Germinal center (tissue), 1 donor: ENCODE measurements at regions not wholly inside any gene's neighbourhood (a gene's known extent, or its start where the extent isn't known, plus 50 kb on each side); places are given as distances from the start of the nearest gene placed in this dataset.

ENCODE experiments used
- DNase-seq: peaks from one replicate; pipeline ENCODE4 v3.0.0; 2012; ENCODE audit warnings: mixed read lengths, low spot score

DNA sequence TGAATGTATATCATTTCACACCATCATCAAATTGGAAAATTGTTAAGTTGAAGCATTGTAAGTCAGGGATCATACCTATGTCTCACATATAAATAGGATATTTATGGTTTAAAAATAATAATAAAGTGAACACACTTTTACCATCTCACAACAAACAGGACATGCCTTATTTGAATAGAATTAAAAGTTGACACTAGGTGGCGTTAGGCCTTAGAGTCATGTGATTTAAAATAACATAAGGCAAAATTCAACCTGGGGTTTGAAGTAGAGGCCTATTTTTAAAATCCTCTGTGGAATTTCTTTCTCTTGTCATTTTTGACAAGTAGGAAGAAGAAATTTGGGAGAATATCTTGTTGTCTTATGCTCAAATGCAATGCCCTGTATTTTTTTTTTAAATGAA lies 184.7 kb upstream of the PCDH15 start:
- DNase-seq: no peak

DNA sequence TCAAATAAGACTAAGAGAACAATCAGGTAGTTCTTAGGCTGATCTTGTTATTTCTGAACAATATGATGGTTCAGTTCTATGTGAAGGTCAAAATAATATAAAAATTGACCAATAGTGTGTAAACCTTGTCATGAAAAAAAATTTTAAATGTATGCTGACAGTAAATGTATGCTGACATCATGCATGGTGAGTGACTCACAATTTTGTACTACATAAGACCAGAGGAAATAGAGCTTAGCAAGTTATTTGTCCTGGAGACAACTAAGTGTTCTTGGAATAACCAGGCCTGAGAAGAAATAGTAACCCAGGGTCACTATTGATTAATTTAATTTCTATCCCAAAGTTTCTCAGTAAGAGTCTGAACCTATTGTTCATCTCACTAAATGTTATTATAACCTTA lies 182.2 kb upstream of the PCDH15 start:
- DNase-seq: no peak

DNA sequence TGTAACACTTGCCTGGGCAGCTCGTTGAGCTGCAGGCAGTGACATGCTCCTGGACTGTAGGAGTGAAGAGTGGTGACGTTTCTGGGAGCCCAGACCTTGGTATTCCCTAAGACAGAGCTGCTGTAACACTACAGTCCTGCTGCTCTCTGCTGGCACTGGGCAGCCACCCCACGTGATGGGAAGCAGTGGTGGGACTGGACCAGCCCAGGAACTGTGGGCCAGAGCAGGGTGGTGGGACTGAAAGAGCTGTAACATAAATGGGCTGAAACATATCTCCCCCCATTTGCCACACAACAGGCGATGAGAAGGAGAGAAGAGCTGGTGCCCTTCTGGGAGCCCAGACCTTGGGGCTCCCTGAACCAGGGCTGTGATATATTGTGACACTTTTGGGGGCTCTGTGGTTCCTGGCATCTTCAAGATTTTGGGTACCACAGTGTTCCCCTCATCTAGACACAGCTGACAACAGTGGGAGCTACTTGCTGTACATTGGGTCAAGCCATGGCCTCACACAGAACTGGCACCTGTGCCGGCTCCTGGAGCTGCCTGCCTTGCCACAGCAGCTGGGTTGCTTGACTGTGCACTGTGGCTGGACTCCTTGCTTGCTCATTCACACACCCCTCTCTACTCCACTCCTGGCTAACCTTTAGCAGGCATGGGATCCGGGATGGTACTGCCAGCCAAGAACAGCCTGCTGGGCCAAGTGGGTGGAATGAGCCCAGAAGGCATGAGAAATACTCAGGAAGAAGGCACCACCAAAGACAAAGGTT lies 161.3 kb upstream of the PCDH15 start:
- DNase-seq: no peak

DNA sequence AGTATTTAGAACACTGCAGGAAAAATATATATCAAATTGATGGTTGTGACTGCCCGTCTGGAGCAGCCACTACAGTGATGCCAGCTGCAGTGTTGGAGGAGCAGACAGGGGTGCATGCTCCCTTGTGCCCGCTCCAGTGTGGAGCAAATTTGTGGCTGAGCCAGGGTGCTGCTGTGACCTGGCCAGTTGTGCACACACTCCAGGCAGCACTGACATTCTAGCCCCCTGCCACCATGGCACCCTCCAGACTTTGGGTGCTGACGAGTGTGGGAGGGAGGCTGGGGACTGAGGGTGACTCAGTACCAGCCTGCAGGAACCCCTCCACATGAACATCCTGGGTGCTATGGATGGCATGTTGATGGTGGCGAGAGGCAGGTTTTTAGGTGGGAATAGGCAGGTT lies 160.0 kb upstream of the PCDH15 start:
- DNase-seq: no peak

DNA sequence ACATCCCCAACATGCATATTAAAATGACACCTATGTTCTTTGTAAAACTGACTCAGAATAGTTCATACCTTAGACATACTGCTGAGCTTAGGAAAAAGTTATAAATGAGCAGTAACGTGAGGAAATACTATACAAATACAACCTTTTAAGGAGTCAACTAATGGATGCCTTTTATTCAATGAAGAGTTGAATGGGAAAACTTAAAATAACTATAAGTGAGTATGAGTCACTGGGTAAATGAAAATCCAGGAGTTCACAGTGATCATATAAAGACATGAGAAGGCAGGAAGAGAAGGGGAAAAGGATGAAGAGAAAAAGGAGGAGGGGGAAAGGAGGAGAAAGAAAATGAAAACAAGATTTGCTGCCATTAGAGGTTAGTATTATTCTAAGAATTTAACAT lies 157.8 kb upstream of the PCDH15 start:
- DNase-seq: no peak

DNA sequence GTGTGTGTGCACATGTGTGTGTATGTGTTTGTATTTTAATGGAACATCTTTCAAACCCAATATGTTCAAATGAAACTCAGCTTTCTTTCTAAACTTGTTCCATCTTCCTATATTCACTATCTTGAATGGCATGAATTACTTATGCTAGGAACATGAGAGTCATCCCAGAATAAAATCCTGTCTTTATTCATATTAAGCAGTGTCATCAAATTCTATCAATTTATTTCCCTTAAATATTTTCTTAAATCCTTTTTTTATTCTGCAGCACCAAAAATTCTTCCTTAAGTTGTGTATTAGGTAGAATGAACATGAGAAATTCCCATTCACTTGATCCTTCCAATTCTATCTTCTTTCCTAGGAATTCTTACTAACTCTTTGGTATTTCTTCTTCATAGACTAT lies 146.6 kb upstream of the PCDH15 start:
- DNase-seq: no peak

DNA sequence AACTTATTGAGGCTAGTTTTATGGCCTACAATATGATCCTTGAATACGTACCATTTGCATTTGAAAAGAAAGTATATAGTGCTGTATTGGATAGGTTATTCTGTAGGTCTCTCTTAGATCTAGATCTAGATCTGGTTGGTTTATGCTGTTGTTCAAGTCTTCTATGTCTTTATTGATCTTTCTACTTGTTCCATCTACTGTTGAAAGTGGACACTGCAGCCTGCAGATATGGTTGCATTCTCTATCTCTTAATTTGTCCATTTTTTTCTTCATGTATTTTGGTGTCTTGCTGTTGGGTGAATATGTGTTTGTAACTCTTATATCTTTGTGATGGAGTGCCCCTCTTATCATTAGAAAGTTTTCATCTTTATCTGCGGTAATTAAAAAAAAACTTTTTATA lies 139.4 kb upstream of the PCDH15 start:
- DNase-seq: no peak

DNA sequence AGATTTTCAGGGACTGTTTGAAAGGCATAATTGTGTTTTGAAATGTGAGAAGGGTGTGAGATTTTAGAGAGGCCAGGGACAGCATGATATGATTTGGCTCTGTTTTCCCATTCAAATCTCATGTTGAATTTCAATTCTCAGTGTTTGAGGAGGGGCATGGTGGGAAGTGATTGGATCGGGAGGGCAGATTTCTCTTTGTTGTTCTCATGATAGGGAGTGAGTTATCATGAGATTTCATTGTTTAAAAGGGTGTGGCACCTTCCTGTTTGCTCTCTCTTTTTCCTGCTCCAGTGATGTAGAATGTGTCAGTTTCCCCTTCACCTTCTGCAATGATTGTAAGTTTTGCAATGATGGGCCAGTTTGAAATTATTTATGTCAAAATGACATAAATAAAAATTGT lies 113.0 kb upstream of the PCDH15 start:
- no peak for DNase-seq

DNA sequence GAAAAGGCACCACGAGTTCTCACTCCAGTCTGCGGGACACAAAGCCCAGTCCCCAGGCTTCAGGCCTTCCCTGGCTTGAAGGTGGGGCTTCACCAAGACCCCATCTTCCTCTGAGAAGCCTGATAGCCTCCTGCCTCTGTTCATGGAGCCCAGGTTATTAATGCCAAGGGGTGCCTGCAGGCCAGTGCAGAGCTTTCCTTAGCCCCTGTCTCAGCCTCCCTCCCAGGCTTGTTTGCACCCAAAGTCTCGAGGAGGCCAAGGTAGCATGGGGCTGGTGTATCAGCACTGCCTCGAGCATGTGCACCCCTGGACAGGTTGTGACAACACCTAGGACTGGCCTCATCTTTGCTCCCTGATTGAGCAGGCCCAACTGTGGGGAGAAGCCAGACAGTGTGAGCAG lies 108.1 kb upstream of the PCDH15 start:
- DNase-seq: no peak

DNA sequence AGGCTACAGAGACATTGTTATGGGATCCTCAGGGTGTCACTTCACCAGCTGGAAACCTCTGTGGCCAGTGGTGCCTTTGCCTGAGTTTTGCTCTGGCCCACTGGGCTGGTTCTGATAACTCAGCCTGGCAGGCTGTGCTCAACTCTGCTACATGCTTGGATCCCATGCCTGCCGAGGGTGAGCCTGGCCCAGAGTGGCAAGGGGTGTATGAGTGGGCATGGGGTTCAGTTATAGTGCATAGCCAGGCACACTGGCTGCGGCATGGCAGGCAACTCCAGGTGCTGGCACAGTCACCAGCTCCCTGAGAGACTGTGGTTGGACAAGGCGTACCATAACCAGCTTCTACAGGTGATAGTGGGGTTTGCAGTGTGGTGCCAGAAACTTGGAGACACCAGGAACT lies 107.0 kb upstream of the PCDH15 start:
- DNase-seq: no peak

DNA sequence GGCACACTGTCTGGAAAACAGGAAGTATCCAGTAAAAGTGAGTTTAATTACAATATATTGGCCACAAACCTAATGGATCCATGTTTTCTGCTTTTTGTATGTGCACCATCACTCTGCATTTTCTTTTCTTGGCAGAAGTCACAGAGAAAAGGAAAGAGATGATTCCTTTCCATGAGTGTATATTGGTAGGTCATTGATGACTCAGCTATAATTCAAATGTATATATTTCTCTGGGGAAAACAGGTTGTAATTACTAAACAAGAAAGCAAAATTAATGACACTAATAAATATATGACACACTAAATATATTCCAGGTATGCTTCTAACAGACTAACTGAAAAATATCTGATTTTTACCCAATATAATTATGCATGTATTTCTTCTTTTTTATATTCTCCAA lies 105.9 kb upstream of the PCDH15 start:
- no peak for DNase-seq

DNA sequence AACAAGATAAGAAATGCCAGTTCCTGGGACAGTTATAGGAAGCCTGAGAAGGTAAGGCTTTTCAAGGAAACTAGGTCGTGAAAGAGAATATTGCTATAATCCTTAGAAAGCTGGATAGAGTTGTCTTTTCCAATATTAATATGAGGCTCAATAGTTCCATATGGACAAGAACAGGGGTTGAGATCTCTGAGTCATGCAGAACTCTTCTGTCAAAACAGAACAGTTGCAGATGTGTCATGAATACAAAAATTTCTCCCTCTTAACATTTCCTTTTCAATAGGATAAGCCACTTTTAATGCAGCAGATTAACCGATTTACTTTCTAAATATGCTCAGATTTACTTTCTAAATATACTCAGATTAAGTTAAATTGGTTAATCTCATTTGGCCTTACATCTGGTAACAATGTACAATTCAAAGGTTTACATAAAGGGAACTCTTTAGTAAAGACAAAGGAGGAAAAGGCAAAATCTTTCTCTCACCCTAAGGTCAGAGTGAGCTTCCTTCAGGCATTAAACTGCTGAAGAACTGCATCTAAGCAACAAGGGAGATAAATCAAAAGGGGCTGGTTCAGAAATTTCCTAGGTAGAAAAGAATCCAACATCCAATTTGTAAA lies 104.7 kb upstream of the PCDH15 start:
- DNase-seq: no peak

DNA sequence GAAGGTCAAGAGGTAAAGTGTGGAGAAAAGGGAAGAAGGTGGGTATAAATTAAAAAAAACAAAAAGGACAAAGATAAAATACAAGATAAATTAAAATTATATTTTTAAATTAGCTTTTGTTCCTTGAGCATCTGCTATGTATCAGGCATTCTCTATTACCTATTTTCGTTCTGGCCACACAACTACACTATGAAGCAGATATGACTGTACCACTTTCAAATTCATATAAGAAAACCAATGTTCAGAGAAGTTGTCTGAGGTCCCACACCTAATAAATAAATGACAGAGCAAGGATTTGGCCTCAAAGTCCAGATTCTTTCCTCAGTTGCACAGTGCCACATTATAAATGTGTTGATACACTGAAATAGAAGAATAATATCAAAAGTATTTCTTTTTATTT lies 103.8 kb upstream of the PCDH15 start:
- no peak for DNase-seq

DNA sequence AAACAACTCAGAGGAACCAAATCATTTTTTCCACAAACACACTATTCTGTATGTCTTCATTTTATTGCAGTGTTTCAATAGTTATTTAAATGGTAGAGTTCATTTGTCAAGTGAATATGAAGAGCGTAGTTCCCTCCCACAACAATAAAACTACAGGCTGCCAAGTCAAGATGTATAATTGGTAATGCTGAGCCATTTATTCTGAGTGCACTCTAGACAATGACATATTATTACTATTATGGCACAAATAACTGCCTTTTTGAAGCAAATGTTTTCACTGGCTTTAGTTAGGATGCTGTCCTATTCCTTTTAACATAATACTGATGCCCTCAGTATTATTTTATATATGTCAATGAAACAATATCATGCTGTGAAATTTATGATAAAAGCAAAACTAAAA lies 102.7 kb upstream of the PCDH15 start:
- no peak for DNase-seq

DNA sequence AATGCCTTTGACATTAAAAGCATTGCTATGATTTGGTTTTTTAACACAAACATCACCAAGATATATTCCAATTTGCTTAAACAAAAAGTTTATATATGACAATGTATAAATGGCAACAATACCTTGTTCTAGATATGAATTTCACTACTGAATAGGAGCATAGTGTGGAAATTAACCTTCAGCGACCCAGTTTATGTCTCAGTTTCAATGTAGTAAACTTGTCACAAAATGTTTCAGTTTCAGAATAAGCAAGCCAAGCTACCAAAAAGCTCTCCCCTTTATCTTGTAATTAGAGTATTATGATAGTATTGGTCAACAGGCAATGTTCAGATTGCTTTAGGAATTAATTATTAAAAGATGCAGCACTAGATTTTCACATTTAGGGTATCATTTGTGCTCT lies 99.6 kb upstream of the PCDH15 start:
- no peak for DNase-seq

DNA sequence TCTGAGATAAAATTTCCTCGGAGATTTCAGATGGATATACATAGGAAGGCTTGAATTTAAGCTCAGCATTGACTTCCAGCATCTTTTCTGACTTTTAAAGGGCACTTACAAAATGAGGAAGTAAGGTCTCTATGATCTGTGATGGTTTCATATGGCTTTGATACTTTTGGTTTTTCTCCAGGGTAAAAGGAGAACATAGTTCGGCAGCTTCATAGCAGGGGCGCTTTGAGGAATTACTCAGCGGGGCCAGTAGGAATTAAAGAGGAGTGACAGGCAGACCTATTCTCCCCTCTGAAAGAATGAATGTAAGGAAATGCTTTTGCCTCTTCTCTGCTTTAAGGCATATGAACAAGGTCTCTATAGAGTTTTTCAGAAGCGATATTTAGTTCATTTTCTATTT lies 80.0 kb upstream of the PCDH15 start:
- no peak for DNase-seq

DNA sequence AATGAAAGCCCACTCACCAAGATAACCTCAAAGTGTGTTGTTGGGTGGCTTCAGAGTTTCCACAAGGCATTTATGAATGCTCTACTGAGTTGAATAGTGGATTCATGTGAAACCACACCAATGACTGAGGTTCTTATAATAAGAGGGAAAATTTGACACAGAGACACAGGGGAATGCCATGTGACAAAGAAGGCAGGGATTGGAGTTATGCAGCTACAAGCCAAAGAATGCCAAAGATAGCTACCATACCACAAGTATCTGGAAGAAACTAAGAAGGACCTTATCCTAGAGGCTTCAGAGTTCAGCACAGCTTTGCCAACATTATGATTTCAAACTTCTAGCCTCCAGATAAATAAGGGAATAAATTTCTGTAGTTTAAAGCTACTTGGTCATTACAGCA lies 68.0 kb upstream of the PCDH15 start:
- no peak for DNase-seq

DNA sequence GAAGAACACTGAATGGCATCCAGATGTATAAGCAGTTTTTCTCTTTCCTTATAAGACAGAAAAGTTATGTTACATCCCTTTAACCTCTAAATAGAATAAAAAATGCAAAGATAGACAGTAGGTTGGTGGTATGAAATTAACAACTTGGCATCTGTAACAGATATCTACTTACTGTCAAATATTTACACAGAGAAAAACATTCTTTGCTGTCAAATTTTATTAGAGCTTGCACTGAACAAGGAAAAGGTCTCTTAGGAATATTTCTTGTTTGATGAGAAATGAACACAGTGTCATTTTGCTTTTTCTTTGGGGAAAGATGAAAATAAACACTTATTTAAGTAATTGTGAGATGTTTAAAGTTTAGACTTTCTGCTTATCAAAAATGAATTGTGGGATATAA lies 65.6 kb upstream of the PCDH15 start:
- no peak for DNase-seq

DNA sequence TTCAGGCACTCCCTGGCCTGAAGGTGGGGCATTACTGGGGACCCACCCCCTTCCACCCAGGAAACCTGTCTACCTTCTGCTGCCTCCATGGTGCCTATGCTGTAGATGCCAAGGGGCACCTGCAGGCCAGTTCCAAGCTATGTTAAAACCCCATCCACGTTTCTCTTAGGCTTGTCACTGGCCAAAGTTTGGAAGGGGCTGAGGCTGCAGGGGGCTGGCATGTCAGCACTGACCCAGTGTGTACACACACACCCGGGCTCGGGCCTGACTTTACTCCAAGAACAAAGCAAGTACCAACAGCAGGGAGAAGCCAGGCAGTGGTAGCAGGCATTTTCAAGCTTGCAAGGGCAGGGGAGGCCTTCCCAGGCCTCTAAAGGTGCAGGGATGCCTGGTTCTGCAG lies 53.8 kb upstream of the PCDH15 start:
- no peak for DNase-seq

DNA sequence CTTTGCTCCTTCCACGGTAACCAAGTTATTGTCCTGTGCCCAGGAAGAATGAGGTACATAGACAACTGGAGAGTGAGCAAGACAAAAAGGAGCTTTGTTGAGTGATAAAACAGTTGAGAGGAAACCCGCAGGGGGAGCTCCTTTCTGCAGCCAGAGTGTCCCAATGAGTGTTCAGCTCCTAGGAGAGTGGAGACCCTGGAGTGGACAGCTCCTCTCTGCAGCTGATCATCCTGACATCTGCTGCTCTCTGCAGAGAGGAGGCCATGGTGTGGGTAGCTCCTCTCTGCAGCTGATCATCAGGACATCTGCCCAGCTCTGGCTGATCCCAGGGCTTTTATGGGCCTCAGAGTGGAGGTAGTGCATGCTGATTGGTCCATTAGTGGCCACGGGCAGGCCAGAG lies 53.4 kb upstream of the PCDH15 start:
- no peak for DNase-seq

DNA sequence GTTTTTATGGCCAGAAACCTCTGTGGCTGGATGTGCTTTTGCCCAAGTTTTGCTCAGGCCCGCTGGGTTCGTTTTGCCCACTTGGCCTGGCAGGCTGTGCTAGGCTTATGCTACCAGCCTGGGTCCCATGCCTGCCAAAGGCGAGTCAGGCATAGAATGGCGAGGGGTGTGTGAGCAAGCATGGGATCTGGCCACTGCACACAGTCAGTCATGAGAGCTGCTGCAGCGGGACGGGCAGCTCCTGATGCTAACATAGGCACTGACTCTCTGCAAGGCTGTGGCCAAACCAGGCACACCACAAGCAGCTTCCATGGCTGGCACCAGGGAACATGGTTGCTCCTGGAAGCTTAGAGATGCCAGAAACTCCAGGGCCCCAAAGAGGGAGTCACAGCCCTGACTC lies 52.9 kb upstream of the PCDH15 start:
- DNase-seq: no peak
